ENCODE measurements at regions not wholly inside any gene's neighbourhood (a gene's known extent, or its start where the extent isn't known, plus 50 kb on each side); places are given as distances from the start of the nearest gene placed in this dataset.
"Not testable (repeated sequence)": the region's sequence is repeated elsewhere in the genome, so short reads cannot be mapped to it uniquely, and the experiment has no call there.

- TF ChIP-seq, protein P1, sequence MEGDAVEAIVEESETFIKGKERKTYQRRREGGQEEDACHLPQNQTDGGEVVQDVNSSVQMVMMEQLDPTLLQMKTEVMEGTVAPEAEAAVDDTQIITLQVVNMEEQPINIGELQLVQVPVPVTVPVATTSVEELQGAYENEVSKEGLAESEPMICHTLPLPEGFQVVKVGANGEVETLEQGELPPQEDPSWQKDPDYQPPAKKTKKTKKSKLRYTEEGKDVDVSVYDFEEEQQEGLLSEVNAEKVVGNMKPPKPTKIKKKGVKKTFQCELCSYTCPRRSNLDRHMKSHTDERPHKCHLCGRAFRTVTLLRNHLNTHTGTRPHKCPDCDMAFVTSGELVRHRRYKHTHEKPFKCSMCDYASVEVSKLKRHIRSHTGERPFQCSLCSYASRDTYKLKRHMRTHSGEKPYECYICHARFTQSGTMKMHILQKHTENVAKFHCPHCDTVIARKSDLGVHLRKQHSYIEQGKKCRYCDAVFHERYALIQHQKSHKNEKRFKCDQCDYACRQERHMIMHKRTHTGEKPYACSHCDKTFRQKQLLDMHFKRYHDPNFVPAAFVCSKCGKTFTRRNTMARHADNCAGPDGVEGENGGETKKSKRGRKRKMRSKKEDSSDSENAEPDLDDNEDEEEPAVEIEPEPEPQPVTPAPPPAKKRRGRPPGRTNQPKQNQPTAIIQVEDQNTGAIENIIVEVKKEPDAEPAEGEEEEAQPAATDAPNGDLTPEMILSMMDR (IDR thresholded peaks at IDR 0.05; ENCODE audit: low read depth, low read length) = not testable (repeated sequence)
- not testable (repeated sequence) for TF ChIP-seq POLR2A (IDR thresholded peaks at IDR 0.05; ENCODE audit: extremely low read depth, insufficient read length); MAX (IDR thresholded peaks at IDR 0.05; ENCODE audit: low read depth, low read length); MYC (IDR thresholded peaks at IDR 0.05; ENCODE audit: low read depth, low read length)
Observed at GRCh38 chr1:146448212-146448876, 219.5 kb upstream of the NOTCH2NLA start.
